Mesodermal cell (in vitro differentiated cells): ENCODE measurements at regions not wholly inside any gene's neighbourhood (a gene's known extent, or its start where the extent isn't known, plus 50 kb on each side); places are given as distances from the start of the nearest gene placed in this dataset.

Experiments
- H3K27ac ChIP-seq: 2 replicates; pipeline ENCODE4 v1.7.0; 2013; ENCODE audit warnings: mild to moderate bottlenecking, low read depth, low read length, moderate library complexity; ENCODE audit not compliant: severe bottlenecking
- H3K36me3 ChIP-seq: 2 replicates; pipeline ENCODE4 v1.7.1; 2013; ENCODE audit warnings: mild to moderate bottlenecking, low read length, moderate library complexity; ENCODE audit not compliant: control insufficient read depth, insufficient read depth
- H3K4me1 ChIP-seq: one replicate; pipeline ENCODE4 v1.7.1; 2013; ENCODE audit warnings: mild to moderate bottlenecking, low read length; ENCODE audit not compliant: insufficient read depth, control insufficient read depth, poor library complexity, severe bottlenecking
- H3K4me3 ChIP-seq: 2 replicates; pipeline ENCODE4 v1.7.0; 2013; ENCODE audit warnings: low read length, control low read depth, mild to moderate bottlenecking; ENCODE audit not compliant: insufficient read depth, poor library complexity, severe bottlenecking; ENCODE audit errors: extremely low read depth
- H3K9me3 ChIP-seq: 2 replicates; pipeline ENCODE4 v1.7.1; 2013; ENCODE audit warnings: mild to moderate bottlenecking, low read length, moderate library complexity; ENCODE audit not compliant: control insufficient read depth
- WGBS, 2 experiments: methylation state at CpG; one replicate each; pipeline ENCODE4 v1.1.5; 2013; ENCODE audit warnings: missing lambda C conversion rate in 2 of 2; ENCODE audit not compliant: insufficient coverage in 2 of 2; 5-methylcytosine and 5-hydroxymethylcytosine counted together

DNA sequence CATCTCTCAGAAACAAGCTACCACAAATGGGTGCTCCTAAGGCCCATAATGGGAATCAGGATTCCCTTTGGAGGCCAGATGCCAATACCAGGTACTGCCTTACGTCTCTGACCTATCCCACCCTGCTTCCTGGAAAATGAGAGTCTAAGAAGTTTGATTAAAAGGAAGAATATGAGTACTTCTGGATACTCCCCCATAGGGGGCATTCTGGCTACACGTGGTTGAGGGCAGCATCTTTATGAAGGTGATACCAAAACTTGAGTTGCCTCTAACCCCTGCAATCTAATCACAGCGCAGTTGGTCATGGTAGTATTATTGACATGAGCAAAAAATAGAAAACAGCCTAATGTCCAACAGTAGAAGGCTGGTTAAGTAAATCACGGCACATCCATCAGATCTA is 184.2 kb upstream of the LHX5 start:
- Histone ChIP-seq H3K4me3 (no peak overlapping the region), H3K27ac (no peak overlapping the region), H3K9me3 (peaks cover 6% of the 10 kb centered on the region), H3K4me1 (no peaks in the 10 kb centered on the region), H3K36me3 (no peaks in the 10 kb centered on the region)
- WGBS, 2 experiments: 58% methylated on average over 2 of the region's 4 CpGs; no CpG with 5 or more reads in 1 of the 2 experiments

GRCh38 chr12:113655479-113655878 is 183.8 kb upstream of the LHX5 start:
- peaks cover 6% of the 10 kb centered on the region for H3K9me3 ChIP-seq
- H3K4me1 ChIP-seq: no peaks in the 10 kb centered on the region
- H3K36me3 ChIP-seq: no peaks in the 10 kb centered on the region
- H3K4me3 ChIP-seq: no peak overlapping the region
- H3K27ac ChIP-seq: no peak overlapping the region
- WGBS, 2 experiments: 89 to 100% methylated on average over 2 of the region's 3 CpGs

- Histone ChIP-seq H3K9me3 (peaks cover 2% of the 10 kb centered on the region), H3K4me1 (no peaks in the 10 kb centered on the region), H3K27ac (no peak overlapping the region), H3K36me3 (no peaks in the 10 kb centered on the region), H3K4me3 (no peak overlapping the region)
- 79 to 87% methylated on average over 2 of the region's 3 CpGs for WGBS, 2 experiments
Measured at GRCh38 chr12:113651662-113652061, 180.0 kb upstream of the LHX5 start.

DNA sequence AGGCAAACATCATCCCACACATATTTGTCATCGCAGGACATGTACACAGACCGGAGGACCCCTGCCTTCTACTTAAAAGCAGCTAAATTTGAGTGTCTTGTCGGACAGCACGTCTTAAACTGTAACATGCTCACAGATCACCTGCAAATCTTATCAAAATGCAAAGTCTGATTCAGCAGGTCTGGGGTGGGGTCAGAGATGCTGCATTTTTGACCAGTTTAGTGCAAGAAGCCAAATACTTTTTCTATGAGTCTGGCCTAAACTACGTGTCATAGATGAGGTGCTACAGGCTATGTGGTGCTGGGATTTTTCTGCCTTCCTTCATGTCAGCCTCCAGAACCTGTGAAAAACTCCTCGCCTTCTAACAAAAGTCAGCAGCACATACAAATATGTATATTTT is 178.8 kb upstream of the LHX5 start:
- no peaks in the 10 kb centered on the region for H3K9me3 ChIP-seq
- H3K27ac ChIP-seq: no peak overlapping the region
- H3K4me1 ChIP-seq: no peaks in the 10 kb centered on the region
- no peak overlapping the region for H3K4me3 ChIP-seq
- H3K36me3 ChIP-seq: no peaks in the 10 kb centered on the region
- 85 to 87% methylated on average over 4 of the region's 6 CpGs for WGBS, 2 experiments

DNA sequence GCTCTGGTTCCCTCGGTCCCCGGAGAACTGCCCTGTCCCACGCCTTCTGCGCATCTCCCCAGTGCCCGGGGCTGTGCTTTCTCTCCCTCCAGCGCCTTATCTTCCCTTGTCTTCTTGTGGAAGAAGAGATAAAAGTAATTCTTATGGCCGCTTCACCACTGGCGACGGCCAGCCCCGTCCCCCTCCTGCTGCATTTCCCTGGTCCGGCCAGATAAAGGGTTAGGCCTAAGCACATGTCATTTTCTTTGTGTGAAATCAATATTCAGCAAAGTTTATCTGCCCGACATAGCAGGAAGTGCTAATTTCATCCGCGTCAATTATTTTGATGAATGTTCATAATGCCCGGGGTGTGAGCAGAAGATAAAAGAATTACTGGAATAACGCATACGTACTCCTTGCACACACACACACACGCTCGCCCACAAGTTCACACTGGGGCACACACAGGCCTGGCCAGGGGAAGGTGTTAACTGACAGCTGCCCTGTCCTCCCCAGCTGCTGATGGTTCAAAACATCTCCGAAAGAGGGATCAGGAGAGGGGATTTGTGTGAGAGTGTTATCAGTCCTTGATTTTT is 177.7 kb upstream of the LHX5 start:
- Histone ChIP-seq H3K4me1 (no peaks in the 10 kb centered on the region), H3K36me3 (no peaks in the 10 kb centered on the region), H3K27ac (no peak overlapping the region), H3K4me3 (no peak overlapping the region), H3K9me3 (no peaks in the 10 kb centered on the region)
- WGBS, 2 experiments: 87 to 92% methylated on average over 13 to 16 of the region's 20 CpGs

GRCh38 chr12:113647048-113647447 is 175.4 kb upstream of the LHX5 start:
- Histone ChIP-seq H3K9me3 (no peaks in the 10 kb centered on the region), H3K36me3 (no peaks in the 10 kb centered on the region), H3K27ac (no peak overlapping the region), H3K4me3 (no peak overlapping the region), H3K4me1 (no peaks in the 10 kb centered on the region)
- WGBS, 2 experiments: 57 to 72% methylated on average over 1 to 4 of the region's 4 CpGs

- H3K27ac ChIP-seq: no peak overlapping the region
- 45 to 63% methylated on average over 8 to 10 of the region's 14 CpGs for WGBS, 2 experiments
- no peaks in the 10 kb centered on the region for H3K9me3 ChIP-seq
- H3K36me3 ChIP-seq: no peaks in the 10 kb centered on the region
- H3K4me1 ChIP-seq: no peaks in the 10 kb centered on the region
- no peak overlapping the region for H3K4me3 ChIP-seq
Measured at GRCh38 chr12:113645603-113646002, 173.9 kb upstream of the LHX5 start.

DNA sequence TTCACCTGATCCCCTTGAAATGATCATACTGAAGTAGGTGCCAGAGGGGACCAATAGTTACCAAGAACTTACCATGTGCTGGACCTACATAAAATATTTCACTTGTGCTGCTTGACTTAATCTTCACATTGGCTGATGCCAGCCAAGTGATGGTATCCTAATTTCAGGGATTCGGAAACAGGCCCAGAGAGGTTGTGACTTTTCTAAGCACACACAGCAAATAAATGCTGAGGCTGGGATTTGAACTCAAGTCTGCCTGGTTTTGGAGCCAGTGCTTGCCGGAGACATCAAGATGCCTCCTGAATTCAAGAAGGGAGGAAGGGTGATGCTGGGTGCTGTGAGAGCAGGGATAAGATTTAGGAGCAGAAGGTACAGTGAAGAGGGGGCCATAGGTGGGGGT is 173.5 kb upstream of the LHX5 start:
- Histone ChIP-seq H3K27ac (no peak overlapping the region), H3K9me3 (no peaks in the 10 kb centered on the region), H3K36me3 (no peaks in the 10 kb centered on the region), H3K4me3 (no peak overlapping the region), H3K4me1 (no peaks in the 10 kb centered on the region)
- 73 to 89% methylated on average over 1 to 2 of the region's 2 CpGs for WGBS, 2 experiments

DNA sequence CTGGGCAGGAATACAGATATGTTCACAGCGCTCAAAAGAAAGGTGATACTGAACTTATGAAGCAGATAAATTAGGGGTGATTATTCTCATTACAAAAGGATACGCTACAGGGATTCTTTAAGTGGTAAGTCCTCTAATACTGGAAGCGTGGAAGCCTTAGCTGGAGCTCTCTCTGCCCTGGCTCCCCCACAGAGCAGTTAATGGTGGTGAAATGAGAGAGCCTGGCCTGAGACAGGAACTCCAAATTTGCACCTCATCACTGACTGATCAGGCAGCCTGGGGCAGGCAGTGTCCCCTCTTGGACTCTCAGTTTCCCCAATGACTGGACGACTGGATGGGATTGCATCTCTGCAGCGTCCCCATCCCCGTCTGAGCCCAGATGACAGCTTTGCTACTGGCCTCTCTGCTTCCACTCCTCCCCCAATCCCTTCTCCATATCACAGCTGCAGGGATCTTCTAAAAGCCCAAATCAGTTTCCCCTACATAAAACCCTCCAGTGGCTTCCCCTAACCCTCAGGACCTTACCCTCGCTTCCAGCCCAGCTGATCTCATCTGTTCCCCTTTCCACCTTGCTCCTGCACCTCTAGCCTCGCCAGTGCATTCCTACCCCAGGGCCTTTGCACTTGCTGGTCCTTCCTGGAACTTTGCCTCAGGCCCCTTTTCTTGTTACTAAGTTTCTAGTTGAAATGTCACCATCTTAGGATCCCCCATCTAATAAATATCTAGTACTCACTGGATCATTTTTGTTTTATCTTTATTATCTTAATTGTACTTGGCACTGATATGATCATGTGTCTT is 171.7 kb upstream of the LHX5 start:
- H3K4me3 ChIP-seq: no peak overlapping the region

DNA sequence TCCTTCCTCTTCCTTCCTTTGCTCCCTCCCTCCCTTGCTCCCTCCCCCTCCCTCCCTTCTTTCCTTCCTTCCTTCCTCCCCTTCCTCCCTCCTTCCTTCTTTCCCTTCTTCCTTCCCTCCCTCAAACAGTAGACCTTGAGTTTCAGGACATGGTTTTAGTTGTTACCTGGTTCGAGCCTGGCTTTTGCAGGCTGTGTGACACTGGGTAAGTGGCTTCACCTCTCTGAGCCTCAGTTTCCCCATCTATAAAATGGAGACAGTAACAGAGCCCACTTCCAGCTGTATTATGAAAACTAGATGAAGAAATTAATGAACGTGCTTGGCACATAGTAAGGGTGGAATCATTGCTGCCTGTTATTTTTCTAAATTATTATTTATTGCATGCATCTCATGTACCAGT is 171.0 kb upstream of the LHX5 start:
- Histone ChIP-seq H3K4me1 (no peaks in the 10 kb centered on the region), H3K36me3 (no peaks in the 10 kb centered on the region), H3K4me3 (no peak overlapping the region), H3K27ac (no peak overlapping the region), H3K9me3 (no peaks in the 10 kb centered on the region)
- WGBS, 2 experiments: no CpG with 5 or more reads among the region's 2 CpGs

More for the DNA sequence above, 171.7 kb upstream of the LHX5 start:
- Histone ChIP-seq H3K27ac (no peak overlapping the region), H3K4me1 (no peaks in the 10 kb centered on the region), H3K36me3 (no peaks in the 10 kb centered on the region), H3K9me3 (no peaks in the 10 kb centered on the region)
- WGBS, 2 experiments: 39 to 44% methylated on average over 8 of the region's 8 CpGs

DNA sequence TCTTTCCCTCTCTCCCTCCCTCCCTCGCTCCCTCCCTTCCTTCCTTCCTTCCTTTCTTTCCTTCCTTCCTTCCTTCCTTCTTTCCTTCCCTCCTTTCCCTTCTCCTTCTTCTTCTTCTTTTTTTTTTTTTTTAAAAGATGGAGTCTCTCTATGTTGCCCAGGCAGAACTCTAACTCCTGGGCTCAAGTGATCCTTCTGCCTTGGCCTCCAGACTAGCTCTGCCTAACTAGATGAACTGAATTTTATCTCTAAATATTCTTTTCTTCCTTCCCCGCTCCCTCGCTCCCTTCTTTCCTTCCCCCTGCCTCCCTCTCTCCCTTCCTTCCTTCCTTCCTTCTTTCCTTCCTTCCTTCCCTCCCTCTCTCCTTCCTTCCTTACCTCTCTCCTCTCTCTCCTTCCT is 170.5 kb upstream of the LHX5 start:
- Histone ChIP-seq H3K9me3 (no peaks in the 10 kb centered on the region), H3K4me3 (no peak overlapping the region), H3K36me3 (no peaks in the 10 kb centered on the region), H3K27ac (no peak overlapping the region), H3K4me1 (no peaks in the 10 kb centered on the region)
- 91 to 94% methylated on average over 2 of the region's 3 CpGs for WGBS, 2 experiments
